OCI-LY1 (cell line): ENCODE measurements at regions not wholly inside any gene's neighbourhood (a gene's known extent, or its start where the extent isn't known, plus 50 kb on each side); places are given as distances from the start of the nearest gene placed in this dataset.

Experiments used
- H2AFZ ChIP-seq: fragments of 200-600 bp; sonication (generic), shearing (Covaris generic); 2 replicates; pipeline ENCODE4 v1.6.0; 2014; ENCODE audit warnings: antibody characterized with exemption, mild to moderate bottlenecking, low read length
- H3F3A ChIP-seq: fragments of 200-600 bp; sonication (generic), shearing (Covaris generic); 2 replicates; pipeline ENCODE4 v1.6.0; 2014; ENCODE audit warnings: mild to moderate bottlenecking, antibody characterized with exemption, low read length, moderate library complexity; ENCODE audit not compliant: insufficient read depth
- H3K27ac ChIP-seq: fragments of 200-600 bp; sonication (generic); 2 replicates; pipeline ENCODE4 v1.5.1; 2014; ENCODE audit warnings: low read length, mixed run types, mild to moderate bottlenecking, low read depth; ENCODE audit not compliant: poor library complexity, severe bottlenecking
- H3K27me3 ChIP-seq: fragments of 200-600 bp; sonication (generic); 2 replicates; pipeline ENCODE4 v1.6.0; 2014; ENCODE audit warnings: antibody characterized with exemption, mild to moderate bottlenecking, low read length, moderate library complexity; ENCODE audit not compliant: insufficient read depth
- H3K36me3 ChIP-seq: fragments of 200-600 bp; sonication (generic); 2 replicates; pipeline ENCODE4 v1.6.1; 2014; ENCODE audit warnings: mild to moderate bottlenecking, antibody characterized with exemption, low read length, moderate library complexity, mixed read lengths; ENCODE audit not compliant: insufficient read depth
- H3K4me1 ChIP-seq: fragments of 200-600 bp; sonication (generic); 2 replicates; pipeline ENCODE4 v1.5.1; 2014; ENCODE audit warnings: mild to moderate bottlenecking, low read length, moderate library complexity; ENCODE audit not compliant: insufficient read depth, severe bottlenecking
- H3K4me2 ChIP-seq: fragments of 200-600 bp; sonication (generic), shearing (Covaris generic); 2 replicates; pipeline ENCODE4 v1.6.1; 2014; ENCODE audit warnings: low read length
- H3K4me3 ChIP-seq: fragments of 200-600 bp; sonication (generic); 2 replicates; pipeline ENCODE4 v1.5.1; 2014; ENCODE audit warnings: low read length, low read depth, mild to moderate bottlenecking, mixed read lengths; ENCODE audit not compliant: poor library complexity, severe bottlenecking
- H3K79me2 ChIP-seq: fragments of 200-600 bp; shearing (Covaris generic); 2 replicates; pipeline ENCODE4 v1.6.1; 2016; ENCODE audit warnings: mixed run types, low read length, mixed read lengths; ENCODE audit not compliant: insufficient read depth
- H3K9ac ChIP-seq: fragments of 200-600 bp; sonication (generic), shearing (Covaris generic); 2 replicates; pipeline ENCODE4 v1.6.1; 2014; ENCODE audit warnings: mild to moderate bottlenecking, low read length, mixed read lengths
- H3K9me2 ChIP-seq: fragments of 200-600 bp; sonication (generic), shearing (Covaris generic); 2 replicates; pipeline ENCODE4 v1.6.1; 2014; ENCODE audit warnings: low read depth, mild to moderate bottlenecking, low read length, mixed read lengths
- H3K9me3 ChIP-seq: fragments of 200-600 bp; shearing (Covaris generic); 2 replicates; pipeline ENCODE4 v1.6.1; 2014; ENCODE audit warnings: low read length, mixed read lengths
- H4K20me1 ChIP-seq: fragments of 200-600 bp; sonication (generic), shearing (Covaris generic); 2 replicates; pipeline ENCODE4 v1.6.0; 2016; ENCODE audit warnings: mild to moderate bottlenecking, low read length; ENCODE audit not compliant: insufficient read depth
- EZH2 ChIP-seq: fragments of 200-600 bp; sonication (generic), shearing (Covaris generic); IDR thresholded peaks from 2 replicates; pipeline ENCODE4 v1.8.0; 2017; ENCODE audit warnings: borderline replicate concordance, mixed run types, mild to moderate bottlenecking, antibody characterized with exemption, low read length, moderate library complexity, mixed read lengths
- TF ChIP-seq, protein P1 (sequence below): fragments of 200-600 bp; sonication (generic), shearing (Covaris generic); IDR thresholded peaks from 2 replicates; pipeline ENCODE4 v1.5.1; 2017; ENCODE audit warnings: mild to moderate bottlenecking, antibody characterized with exemption, low read length, moderate library complexity, mixed read lengths

DNA sequence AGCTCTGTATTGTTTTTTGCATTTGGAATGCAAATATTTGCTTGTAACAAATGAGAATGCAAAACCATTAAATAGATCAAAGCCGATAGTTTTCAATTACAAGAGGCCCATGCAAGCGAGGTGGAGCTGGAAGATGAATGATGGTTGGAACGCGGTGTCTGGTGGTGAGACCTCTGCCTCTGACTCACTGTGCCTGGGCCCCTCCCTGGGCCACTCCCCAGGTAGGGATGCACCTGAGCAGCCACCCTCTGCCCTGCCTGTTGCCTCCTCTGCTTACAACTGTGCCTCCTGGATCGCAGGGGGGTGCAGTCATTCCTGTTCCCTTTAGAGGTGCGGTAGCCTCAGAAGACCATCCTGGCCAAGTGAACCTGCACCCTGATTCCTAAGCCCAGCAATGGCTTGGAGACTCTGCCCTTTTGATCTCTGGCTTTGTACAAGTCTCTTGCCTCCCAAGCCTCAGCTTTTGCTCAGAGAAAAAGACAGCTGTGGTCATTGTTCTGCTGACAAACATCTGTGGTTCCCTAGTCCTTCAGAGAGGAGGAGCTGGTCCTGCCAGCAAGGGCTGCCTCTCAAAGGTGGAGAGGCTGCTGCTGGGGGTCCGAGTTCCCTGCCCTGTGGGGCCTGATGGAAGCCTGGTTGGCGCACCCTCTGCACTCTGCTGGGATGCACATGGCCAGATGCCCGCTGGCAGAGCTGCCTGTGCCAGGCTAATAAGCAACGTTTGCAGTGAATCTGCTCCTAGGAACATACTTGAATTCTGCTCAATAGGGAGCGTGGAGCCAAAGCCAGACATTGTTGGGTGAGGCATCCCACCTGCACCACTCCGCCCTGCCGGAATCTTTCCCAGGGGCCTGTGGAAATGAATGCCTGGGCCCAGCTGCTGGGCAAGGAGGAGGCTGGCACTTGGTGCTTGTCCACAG, 126.3 kb upstream of the TCERG1L start:
- H3K4me2 ChIP-seq: no peak overlapping the region
- no peaks in the 10 kb centered on the region for H3F3A ChIP-seq
- H3K4me3 ChIP-seq: no peak overlapping the region
- H3K27me3 ChIP-seq: no peaks in the 10 kb centered on the region
- no peak overlapping the region for H3K27ac ChIP-seq
- H4K20me1 ChIP-seq: no peaks in the 10 kb centered on the region
- no peaks in the 10 kb centered on the region for H3K9me2 ChIP-seq
- H3K9me3 ChIP-seq: no peaks in the 10 kb centered on the region
- no peak overlapping the region for H3K9ac ChIP-seq
- H2AFZ ChIP-seq: no peak overlapping the region
- no peaks in the 10 kb centered on the region for H3K36me3 ChIP-seq
- no peaks in the 10 kb centered on the region for H3K79me2 ChIP-seq
- no peak for TF ChIP-seq EZH2
- TF ChIP-seq, protein P1, sequence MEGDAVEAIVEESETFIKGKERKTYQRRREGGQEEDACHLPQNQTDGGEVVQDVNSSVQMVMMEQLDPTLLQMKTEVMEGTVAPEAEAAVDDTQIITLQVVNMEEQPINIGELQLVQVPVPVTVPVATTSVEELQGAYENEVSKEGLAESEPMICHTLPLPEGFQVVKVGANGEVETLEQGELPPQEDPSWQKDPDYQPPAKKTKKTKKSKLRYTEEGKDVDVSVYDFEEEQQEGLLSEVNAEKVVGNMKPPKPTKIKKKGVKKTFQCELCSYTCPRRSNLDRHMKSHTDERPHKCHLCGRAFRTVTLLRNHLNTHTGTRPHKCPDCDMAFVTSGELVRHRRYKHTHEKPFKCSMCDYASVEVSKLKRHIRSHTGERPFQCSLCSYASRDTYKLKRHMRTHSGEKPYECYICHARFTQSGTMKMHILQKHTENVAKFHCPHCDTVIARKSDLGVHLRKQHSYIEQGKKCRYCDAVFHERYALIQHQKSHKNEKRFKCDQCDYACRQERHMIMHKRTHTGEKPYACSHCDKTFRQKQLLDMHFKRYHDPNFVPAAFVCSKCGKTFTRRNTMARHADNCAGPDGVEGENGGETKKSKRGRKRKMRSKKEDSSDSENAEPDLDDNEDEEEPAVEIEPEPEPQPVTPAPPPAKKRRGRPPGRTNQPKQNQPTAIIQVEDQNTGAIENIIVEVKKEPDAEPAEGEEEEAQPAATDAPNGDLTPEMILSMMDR: no peak
- no peaks in the 10 kb centered on the region for H3K4me1 ChIP-seq

DNA sequence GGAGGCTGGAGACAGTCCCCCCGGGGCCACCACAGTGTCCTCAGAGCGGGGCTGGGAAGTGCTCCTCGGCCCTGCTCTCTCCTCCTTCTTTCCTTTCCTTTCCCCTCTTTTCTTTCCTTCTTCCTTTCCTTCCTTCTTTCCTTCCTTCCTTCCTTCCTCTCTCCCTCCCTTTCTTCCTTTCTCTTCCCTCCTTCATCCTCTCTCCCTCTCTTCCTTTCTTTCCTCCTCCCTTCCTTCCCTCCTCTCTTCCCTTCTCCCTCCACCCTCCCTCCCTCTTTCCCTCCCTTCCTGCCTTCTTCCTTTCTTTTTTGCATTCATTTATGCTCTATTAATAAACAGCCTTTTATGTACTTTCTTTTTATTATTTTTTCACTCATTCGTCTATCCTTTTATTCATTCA, 127.1 kb upstream of the TCERG1L start:
- Histone ChIP-seq H3K79me2 (no peaks in the 10 kb centered on the region), H3K27me3 (no peaks in the 10 kb centered on the region), H3K4me3 (no peak overlapping the region), H3K27ac (no peak overlapping the region), H3K9ac (no peak overlapping the region), H3K9me2 (no peaks in the 10 kb centered on the region), H4K20me1 (no peaks in the 10 kb centered on the region), H2AFZ (no peak overlapping the region), H3F3A (no peaks in the 10 kb centered on the region), H3K4me2 (no peak overlapping the region), H3K4me1 (no peaks in the 10 kb centered on the region), H3K9me3 (no peaks in the 10 kb centered on the region), H3K36me3 (no peaks in the 10 kb centered on the region)
- TF ChIP-seq, protein P1: no peak
- TF ChIP-seq EZH2: no peak

DNA sequence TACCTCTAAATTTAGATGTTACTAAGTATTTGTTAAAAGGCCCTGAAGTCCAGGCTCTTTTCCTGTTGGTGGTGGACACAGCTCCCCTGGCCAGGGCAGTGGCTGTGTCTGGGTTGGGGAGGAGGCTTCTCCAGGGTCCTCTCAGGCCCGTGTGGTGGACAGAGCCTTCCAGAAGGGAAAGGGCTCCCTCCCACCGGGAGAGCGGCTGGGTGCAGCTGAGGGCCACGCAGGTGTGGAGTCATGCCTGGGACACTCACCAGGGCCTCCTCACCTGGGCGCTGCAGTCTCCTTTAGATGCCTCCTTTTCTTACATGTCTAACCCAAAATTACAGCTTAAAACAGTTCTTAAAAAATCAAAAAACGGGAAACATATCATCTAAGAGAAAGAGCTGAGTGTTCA, 128.2 kb upstream of the TCERG1L start:
- TF ChIP-seq, protein P1: no peak
- TF ChIP-seq EZH2: no peak
- H3K4me1 ChIP-seq: no peaks in the 10 kb centered on the region
- H3K79me2 ChIP-seq: no peaks in the 10 kb centered on the region
- H3F3A ChIP-seq: no peaks in the 10 kb centered on the region
- no peaks in the 10 kb centered on the region for H3K9me2 ChIP-seq
- no peak overlapping the region for H3K27ac ChIP-seq
- no peak overlapping the region for H3K9ac ChIP-seq
- no peak overlapping the region for H3K4me2 ChIP-seq
- no peak overlapping the region for H3K4me3 ChIP-seq
- H4K20me1 ChIP-seq: no peaks in the 10 kb centered on the region
- H3K27me3 ChIP-seq: no peaks in the 10 kb centered on the region
- H3K9me3 ChIP-seq: no peaks in the 10 kb centered on the region
- no peak overlapping the region for H2AFZ ChIP-seq
- H3K36me3 ChIP-seq: no peaks in the 10 kb centered on the region
